AG09309 (cell line): ENCODE measurements at regions not wholly inside any gene's neighbourhood (a gene's known extent, or its start where the extent isn't known, plus 50 kb on each side); places are given as distances from the start of the nearest gene placed in this dataset.

Experiments used
- DNase-seq: peaks from one replicate; pipeline ENCODE4 v3.0.0-alpha.2; 2010; ENCODE audit warnings: low read depth
- H3K4me3 ChIP-seq: 2 replicates; pipeline ENCODE4 v1.5.1; 2011; ENCODE audit warnings: mild to moderate bottlenecking, low read depth, low read length, moderate library complexity; ENCODE audit not compliant: control insufficient read depth
- CTCF ChIP-seq: IDR thresholded peaks from 2 replicates; pipeline ENCODE4 v1.5.1; 2011; ENCODE audit warnings: mild to moderate bottlenecking, low read depth, low read length, inconsistent platforms; ENCODE audit not compliant: insufficient read depth, control insufficient read depth; ENCODE audit errors: missing control alignments

DNA sequence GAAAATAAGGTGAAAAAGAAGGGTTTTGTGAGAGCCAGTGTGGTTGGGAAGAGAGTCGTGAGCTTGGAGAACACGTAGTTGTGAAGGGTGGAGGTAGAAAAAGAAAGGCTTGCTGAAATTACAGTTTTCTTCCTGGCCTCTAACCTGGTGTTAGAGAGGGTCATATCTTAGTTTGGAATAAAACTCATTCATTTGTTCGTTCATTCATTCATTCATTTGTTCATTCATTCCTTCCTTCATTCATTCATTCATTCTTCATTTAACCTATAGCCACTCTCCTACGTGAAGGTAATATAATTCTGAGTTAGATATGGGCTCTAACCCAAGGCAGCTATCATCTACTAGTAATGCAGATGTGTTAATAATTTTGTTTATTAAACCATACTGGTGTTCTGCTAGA is 111.8 kb upstream of the ZNF521 start:
- DNase-seq, result no peak

GRCh38 chr18:25459814-25460213 is 107.8 kb upstream of the ZNF521 start:
- TF ChIP-seq CTCF, result no peak
- DNase-seq, result no peak
- H3K4me3 ChIP-seq, result no peak overlapping the region

More for the DNA sequence above, 111.8 kb upstream of the ZNF521 start:
- no peak for TF ChIP-seq CTCF
- H3K4me3 ChIP-seq, result no peak overlapping the region

DNA sequence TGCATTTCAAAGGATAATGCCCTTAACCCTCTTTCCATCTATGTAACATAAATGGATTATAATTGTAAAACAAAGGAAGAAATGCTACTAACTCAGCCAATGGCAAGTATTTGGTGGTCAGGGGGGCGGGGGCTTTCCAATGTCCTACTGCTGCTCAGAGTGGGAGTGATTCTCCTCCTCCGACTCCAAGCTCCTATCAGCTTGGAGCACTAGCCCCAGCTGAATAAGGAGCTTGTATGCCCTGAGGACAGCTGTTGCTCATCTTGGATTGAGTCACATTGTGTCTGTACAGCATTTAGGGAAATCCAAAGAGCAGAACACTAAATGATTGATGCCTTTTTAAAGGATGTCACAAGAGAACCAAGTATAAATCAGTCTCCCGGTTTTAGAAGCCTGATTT is 105.6 kb upstream of the ZNF521 start:
- no peak for TF ChIP-seq CTCF
- DNase-seq, result no peak
- H3K4me3 ChIP-seq, result no peak overlapping the region

DNA sequence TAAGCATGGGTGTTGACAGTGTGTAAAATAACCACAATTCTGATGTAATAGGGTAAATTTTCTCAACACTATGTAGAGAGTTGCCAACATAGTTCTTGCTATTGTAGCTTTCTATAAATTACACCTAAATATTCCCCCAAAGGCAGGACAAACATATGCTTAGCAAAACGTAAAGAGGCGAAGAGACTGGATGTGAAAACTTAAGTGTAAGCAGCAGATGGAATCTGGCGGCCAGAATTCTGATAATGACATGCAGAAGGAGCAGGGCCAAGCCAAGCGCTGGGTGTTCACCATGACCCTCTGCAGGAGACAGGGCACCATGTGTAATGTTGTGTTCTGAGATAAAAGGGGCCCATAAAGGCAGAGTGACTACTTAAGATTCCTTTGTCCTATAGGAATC is 105.2 kb upstream of the ZNF521 start:
- DNase-seq, result no peak
- TF ChIP-seq CTCF, result no peak
- H3K4me3 ChIP-seq, result no peak overlapping the region

DNA sequence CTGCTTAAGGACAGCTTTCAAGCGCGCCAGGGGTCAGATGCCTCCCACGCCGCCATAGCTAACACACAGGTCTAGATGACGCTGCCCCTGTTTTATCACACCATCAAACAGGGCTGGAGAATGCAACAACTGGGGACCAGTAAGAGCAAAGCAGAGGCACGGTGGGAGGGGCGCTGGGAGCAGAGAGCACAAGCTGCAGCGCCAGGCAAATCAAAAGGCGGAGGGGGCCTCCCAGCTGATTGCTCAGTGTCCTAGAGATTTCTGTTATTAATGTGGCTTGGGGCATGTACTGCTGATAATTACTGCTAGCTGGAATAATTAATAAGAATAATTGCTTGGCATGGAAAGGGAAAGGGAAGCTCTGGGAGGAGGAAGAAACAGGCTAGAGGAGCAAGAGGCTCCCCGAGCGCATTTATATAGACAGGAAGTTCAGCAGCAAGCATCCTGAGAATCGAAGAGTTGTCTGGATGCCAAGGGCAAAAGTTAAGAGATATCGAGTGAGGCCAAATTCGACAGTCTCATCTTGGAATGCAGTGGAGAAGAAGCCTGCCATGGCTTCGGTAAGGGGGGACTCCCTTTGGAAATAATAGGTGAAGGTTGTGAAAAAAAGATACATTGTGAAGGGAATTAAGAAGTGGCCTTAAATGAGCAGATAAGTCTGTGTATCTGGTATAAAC is 104.5 kb upstream of the ZNF521 start:
- no peak for DNase-seq

GRCh38 chr18:25455646-25456045 is 103.7 kb upstream of the ZNF521 start:
- TF ChIP-seq CTCF, result no peak
- H3K4me3 ChIP-seq, result no peak overlapping the region
- no peak for DNase-seq

More for the DNA sequence above, 104.5 kb upstream of the ZNF521 start:
- H3K4me3 ChIP-seq, result no peak overlapping the region
- no peak for TF ChIP-seq CTCF

DNA sequence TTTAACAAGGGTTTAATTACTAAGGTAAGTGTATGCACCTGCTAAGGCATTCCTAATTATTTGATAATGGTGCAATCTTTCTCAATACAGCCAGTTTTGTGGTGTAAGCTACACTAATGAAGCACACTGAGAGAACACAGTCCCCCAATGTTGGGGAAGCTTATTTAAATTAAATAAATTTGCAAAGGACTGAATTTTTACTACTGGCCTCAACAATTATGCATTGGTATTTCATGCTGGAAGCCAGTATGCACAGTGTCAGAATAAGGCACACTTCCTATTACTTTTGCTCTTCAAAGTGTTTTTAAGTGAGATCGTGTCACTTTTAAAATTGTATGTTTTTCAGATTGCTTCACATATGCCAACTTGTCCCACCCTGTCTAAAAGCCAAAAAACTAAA is 103.2 kb upstream of the ZNF521 start:
- no peak for TF ChIP-seq CTCF
- H3K4me3 ChIP-seq, result no peak overlapping the region
- no peak for DNase-seq
